ENCODE measurements at regions not wholly inside any gene's neighbourhood (a gene's known extent, or its start where the extent isn't known, plus 50 kb on each side); places are given as distances from the start of the nearest gene placed in this dataset.

- TF ChIP-seq, protein P1, sequence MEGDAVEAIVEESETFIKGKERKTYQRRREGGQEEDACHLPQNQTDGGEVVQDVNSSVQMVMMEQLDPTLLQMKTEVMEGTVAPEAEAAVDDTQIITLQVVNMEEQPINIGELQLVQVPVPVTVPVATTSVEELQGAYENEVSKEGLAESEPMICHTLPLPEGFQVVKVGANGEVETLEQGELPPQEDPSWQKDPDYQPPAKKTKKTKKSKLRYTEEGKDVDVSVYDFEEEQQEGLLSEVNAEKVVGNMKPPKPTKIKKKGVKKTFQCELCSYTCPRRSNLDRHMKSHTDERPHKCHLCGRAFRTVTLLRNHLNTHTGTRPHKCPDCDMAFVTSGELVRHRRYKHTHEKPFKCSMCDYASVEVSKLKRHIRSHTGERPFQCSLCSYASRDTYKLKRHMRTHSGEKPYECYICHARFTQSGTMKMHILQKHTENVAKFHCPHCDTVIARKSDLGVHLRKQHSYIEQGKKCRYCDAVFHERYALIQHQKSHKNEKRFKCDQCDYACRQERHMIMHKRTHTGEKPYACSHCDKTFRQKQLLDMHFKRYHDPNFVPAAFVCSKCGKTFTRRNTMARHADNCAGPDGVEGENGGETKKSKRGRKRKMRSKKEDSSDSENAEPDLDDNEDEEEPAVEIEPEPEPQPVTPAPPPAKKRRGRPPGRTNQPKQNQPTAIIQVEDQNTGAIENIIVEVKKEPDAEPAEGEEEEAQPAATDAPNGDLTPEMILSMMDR (conservative IDR thresholded peaks at IDR 0.05; ENCODE audit: low read length), result no peak
- TF ChIP-seq EZH2phosphoT487 (IDR thresholded peaks at IDR 0.05; ENCODE audit: borderline replicate concordance, low read depth, low read length), result no peak
These were observed 135.3 kb upstream of the LYPLAL1 start for GRCh38 chr1:219038398-219038797.

Data from OCI-LY7 (cell line).